SHP77 (cell line): ENCODE measurements at regions not wholly inside any gene's neighbourhood (a gene's known extent, or its start where the extent isn't known, plus 50 kb on each side); places are given as distances from the start of the nearest gene placed in this dataset.
"Not testable (repeated sequence)": the region's sequence is repeated elsewhere in the genome, so short reads cannot be mapped to it uniquely, and the experiment has no call there.

Experiments used
- DNase-seq, 2 experiments: peaks; one replicate each; lab custom pipeline; 2025; lab: John Stamatoyannopoulos, UW

GRCh38 chr22:49392841-49393510 is 434.7 kb downstream of the BRD1 start:
- no peak for DNase-seq

DNA sequence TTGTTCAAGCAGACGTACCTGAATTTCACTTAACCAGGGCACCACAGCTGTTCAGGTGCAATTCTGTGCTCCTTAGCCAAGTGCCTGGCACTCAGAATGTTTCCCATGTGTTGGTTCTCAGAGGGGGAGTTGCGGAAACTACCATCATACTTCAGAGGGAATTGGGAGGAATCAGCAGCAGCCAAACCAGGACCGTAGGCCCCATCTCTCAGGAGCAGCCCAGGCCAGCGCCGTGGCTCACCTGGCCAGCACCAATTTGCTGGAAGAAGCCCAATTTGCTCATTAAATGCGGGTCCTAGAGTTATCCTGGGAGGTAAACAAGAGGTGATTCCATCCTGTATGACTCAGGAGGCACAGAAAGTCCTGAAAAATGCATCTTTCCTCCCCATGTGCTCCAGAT is 435.4 kb downstream of the BRD1 start:
- no peak for DNase-seq

- no peak for DNase-seq
Measured at GRCh38 chr22:49391436-49391835, 436.2 kb downstream of the BRD1 start.

GRCh38 chr22:49390954-49391353 is 436.7 kb downstream of the BRD1 start:
- DNase-seq, result no peak

GRCh38 chr22:49383909-49384308 is 443.8 kb downstream of the BRD1 start:
- DNase-seq, result not testable (repeated sequence)

DNA sequence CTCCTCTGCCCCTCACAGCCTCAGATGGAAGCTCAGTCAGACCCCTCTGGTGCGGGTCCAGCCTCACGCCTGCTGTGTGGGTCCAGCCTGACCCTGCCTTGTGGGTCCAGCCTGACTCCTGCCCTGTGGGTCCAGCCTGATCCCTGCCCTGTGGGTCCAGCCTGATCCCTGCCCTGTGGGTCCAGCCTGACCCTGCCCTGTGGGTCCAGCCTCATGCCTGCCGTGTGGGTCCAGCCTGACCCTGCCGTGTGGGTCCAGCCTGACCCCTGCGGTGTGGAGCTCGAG is 445.3 kb downstream of the BRD1 start:
- no peak for DNase-seq

DNA sequence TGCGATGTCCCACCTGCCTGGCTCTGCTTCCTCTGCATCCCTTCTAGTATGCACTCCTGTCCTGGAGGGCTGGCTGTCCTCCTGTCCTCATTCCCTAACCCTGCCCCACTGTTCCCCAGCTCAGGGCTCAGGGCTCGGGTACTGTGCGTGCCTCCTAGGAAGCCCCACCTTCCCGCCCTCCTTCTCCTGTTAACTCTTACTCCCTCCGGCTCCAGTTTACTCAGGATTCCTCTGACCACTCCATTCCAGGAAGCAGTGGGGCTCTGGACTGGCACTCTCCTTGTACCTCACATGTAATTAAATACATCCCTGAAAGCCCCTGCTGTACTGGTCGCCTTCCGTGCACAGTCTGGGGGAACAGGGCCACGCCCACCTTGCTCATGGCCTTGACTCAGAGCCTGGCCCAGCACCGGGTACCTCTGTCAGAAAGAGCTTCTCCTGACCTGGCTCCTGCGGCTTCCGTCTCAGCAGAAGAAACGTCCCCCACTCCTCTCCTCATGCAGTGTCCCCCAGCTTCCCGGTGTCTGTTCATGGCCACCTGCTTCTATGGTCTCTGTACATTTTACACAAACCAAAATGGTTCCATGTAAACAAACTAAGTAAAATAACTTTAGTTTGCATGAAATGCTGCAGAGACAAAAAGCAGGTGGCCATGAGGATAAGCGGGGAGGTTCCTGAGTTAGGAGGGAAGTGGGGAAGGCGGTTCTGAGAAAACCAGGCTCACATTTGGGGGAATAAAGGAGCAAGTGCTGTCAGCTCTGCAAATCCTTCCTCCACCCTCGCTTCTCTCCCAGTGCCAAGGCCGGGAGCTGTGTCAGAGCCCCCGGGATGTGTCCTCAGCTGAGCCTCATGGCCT is 445.9 kb downstream of the BRD1 start:
- no peak for DNase-seq

DNA sequence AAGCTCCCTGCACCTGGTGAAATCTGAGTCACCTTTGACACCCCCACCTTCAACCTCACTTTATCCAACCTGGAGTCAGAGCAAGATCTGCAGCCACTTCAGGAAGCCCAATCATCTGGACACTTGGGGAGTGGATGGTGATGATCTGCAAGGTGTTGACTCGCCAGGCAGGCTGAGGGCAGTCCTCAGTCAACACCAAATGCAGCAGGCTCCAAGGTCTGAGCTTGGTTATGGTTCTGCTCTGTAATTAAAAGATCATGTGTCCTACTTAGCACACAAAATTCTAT is 446.9 kb downstream of the BRD1 start:
- no peak for DNase-seq

- no peak for DNase-seq
Measured at GRCh38 chr22:49380095-49380827, 447.4 kb downstream of the BRD1 start.

DNA sequence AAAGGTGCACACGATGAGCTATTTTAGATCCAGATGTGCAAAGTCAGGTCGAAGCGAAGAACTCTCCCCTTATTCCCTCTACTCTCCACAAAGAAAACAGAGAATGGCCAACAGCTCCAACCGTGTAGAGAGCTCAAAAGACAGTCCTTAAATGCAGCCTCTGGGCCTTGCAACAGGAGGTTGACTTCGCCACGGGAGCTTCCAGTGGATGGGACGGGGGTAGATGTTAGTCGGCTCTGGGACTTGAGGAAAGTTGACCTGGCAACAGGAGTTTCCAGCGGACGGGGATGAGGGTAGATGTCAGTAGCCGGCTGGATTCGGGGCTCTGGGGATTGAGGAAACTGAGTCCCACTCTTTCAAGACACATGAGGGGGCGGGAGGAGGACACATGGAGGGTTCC is 450.4 kb downstream of the BRD1 start:
- DNase-seq, result no peak

- DNase-seq, result peak; percentile 57 to 70
Measured at GRCh38 chr22:49373801-49374226, 453.9 kb downstream of the BRD1 start.

GRCh38 chr22:49373289-49373666 is 454.4 kb downstream of the BRD1 start:
- DNase-seq, result no peak

DNA sequence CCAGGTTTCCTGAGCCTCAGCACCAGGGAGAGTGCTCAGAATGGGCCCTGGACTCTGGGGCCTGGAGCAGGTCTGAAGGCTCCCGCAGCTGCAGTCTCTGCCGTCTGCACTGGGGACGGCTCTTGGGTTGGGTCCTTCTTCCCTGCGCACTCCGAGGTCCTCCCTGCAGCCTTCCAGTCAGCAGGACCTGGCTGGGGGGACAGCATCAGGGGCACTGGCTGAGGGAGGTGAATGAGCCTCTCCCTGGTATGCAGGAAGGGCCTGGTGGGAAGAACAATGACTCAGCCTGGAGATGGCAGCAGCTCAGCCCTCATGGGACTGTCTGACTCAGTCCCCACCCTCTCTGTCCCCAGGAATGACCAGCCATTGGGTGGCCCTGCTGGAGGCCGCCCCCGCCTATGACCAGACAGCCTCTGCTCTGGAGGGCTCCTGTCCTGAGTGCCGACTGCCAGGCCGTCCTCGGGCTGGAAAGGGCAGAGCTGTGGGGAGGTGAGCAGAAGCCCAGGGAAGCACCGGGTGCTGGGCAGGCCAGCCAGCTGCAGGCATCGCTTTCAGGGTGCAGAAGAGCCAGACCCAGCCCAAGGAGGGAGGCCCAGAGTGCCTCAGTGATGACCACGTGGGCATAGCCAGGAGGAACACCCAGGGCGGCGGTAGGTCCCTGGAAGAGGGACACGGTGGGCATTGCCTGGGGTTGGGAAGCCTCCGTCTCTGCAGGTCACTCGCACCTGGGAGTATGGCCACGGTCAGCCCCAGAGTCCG is 455.0 kb downstream of the BRD1 start:
- peak; percentile 96 for DNase-seq

DNA sequence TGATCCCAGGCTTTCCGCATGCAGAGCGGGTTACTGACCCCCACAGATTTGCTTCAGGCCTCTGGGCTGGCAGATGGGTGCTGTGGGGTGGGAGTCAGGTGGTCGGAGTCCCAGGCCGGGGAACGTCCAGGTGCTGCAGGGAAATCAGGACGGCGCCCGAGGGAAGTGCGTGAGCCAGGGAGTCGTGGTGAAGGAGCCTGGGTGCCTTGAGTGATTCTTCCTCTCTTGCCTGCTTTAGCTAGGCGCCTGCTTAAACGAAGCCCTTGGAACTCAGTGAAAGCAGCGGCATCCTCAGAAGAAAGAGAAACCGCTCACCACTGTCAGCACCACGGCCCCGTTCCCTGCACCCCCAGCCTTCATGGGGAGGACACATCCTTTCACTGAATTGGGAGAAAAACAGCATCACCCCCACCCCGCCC is 455.6 kb downstream of the BRD1 start:
- no peak for DNase-seq

GRCh38 chr22:49371325-49372110 is 456.2 kb downstream of the BRD1 start:
- DNase-seq, result no peak

- no peak for DNase-seq
Measured at GRCh38 chr22:49370627-49371301, 456.9 kb downstream of the BRD1 start.

- DNase-seq, result no peak
Measured at GRCh38 chr22:49369726-49370626, 457.7 kb downstream of the BRD1 start.

GRCh38 chr22:49368976-49369725 is 458.5 kb downstream of the BRD1 start:
- DNase-seq, result peak; percentile 83 to 92
